HS-5 (cell line): ENCODE measurements at regions not wholly inside any gene's neighbourhood (a gene's known extent, or its start where the extent isn't known, plus 50 kb on each side); places are given as distances from the start of the nearest gene placed in this dataset.
"Not testable (repeated sequence)": the region's sequence is repeated elsewhere in the genome, so short reads cannot be mapped to it uniquely, and the experiment has no call there.

Source experiments
- DNase-seq: peaks from one replicate; pipeline ENCODE4 v3.0.0-alpha.2; 2012; ENCODE audit warnings: low read depth

DNA sequence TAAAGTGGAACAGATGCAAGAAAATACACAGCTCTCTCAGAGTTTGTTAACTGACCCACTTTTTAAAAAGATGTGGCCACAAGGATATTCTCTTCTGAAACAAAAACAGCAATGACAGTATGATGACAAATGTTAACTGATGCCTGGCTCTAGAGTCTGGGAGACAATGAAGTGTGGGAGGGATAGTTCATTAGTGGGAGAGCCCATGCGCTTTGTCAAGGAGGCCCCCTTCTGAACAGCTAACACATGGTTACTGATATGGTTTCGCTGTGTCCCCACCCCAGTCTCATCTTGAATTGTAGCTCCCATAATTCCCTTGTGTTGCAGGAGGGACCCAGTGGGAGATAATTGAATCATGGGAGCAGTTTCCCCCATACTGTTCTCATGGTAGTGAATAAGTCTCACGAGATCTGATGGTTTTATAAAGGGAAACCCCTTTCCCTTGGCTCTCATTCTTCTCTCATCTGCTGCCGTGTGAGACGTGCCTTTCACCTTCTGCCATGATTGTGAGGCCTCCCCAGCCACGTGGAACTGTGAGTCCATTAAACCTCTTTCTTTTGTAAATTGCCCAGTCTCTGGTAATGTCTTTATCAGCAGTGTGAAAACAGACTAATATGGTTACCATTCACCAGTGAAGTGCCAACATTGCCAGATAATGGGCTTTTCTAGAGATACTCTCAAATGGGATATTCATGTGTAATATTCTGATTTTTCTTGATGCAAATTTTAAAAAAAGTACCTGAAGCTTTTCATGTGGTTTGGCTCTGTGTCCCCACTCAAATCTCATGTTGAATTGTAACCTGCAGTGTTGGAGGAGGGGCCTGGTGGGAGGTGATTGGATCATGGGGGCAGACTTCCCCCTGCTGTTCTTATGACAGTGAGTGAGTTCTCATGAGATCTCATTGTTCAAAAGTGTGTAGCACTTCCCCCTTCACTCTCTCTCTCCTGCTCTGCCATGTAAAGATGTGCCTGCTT, 435.8 kb downstream of the SHISA9 start:
- DNase-seq: not testable (repeated sequence)

GRCh38 chr16:13338044-13338443, 436.6 kb downstream of the SHISA9 start:
- DNase-seq: no peak

GRCh38 chr16:13342675-13343074, 441.3 kb downstream of the SHISA9 start:
- no peak for DNase-seq

DNA sequence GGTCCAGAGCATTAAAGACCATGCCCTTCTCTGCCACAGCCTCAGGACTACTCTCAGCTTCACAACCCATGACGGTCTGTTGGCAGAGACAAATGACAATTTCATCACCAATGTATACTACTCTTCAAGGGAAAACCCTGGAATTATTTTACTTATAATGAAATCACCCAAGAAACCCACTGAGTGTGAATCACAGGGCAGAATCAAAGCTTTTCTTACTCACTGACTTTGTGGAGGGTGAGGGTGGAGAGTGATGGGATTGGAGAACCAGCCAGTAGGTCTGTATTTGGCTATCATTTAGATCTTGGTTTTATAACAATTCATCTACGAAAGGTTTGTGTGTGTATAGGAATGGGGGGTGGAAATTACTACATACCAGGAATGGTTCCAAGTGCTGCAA, 442.6 kb downstream of the SHISA9 start:
- no peak for DNase-seq

GRCh38 chr16:13348416-13348815, 447.0 kb downstream of the SHISA9 start:
- no peak for DNase-seq

GRCh38 chr16:13350000-13350399, 448.6 kb downstream of the SHISA9 start:
- DNase-seq: no peak

DNA sequence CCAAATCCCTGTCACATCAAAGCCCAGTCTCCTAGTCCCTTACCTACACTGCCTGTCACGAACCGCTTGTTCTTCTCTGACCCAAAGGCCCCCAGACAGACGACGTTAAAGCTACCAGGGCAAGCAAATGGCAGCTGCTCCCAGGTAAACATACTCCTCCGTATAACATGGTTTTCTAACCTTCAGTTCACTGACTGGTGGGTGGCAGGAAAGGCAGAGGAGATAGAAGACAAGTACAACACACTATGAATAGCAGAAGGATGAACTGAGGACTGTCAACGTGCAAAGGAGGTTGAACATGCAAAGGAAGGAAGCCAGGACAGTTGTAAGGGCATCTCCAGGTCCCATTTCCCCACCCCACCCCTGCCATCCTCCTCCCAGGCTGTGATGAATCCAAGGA, 449.8 kb downstream of the SHISA9 start:
- no peak for DNase-seq

GRCh38 chr16:13351601-13352217, 450.3 kb downstream of the SHISA9 start:
- DNase-seq: no peak

GRCh38 chr16:13352796-13353195, 451.4 kb downstream of the SHISA9 start:
- DNase-seq: not testable (repeated sequence)

DNA sequence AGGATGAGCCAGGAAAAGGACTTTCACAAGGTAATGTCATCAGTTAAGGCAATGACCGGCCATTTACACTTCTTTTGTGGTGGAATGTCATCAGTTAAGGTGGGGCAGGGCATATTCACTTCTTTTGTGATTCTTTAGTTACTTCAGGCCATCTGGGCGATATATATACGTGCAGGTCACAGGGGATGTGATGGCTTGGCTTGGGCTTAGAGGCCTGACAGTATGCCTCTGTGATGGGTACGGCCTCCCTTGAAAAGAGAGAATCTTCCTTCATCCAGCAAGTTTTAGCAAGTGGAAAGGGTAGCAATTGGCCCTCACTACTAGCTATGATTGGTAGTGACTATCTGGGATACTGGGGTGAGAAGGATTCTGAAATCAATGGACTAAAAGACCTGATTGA, 456.4 kb downstream of the SHISA9 start:
- not testable (repeated sequence) for DNase-seq

- DNase-seq: no peak
Measured at GRCh38 chr16:13359835-13360234, 458.4 kb downstream of the SHISA9 start.

GRCh38 chr16:13372421-13372820, 471.0 kb downstream of the SHISA9 start:
- DNase-seq: no peak

DNA sequence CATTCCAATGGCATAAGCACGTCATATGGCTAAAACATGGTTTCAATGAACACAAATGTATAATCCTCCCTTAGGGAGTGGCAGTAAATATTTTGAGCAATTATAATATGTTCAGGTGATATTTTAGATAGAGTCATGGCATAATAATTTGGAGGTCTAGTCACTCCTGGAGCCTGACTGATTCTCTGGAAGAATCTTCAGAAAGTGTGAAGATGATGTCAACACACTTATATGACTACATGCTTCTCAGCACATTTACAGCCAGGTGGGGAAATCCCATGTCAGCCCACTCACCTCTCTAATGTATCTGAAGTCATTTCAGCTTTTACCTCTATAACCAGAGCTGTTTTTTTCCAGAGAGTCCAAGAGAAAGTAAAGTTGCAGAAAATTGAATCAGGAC, 474.8 kb downstream of the SHISA9 start:
- DNase-seq: no peak

- no peak for DNase-seq
Measured at GRCh38 chr16:13377143-13377542, 475.7 kb downstream of the SHISA9 start.

GRCh38 chr16:13378151-13378550, 476.8 kb downstream of the SHISA9 start:
- DNase-seq: no peak

GRCh38 chr16:13379266-13379665, 477.9 kb downstream of the SHISA9 start:
- no peak for DNase-seq

- not testable (repeated sequence) for DNase-seq
Measured at GRCh38 chr16:13385156-13386040, 484.0 kb downstream of the SHISA9 start.

GRCh38 chr16:13390093-13390985, 488.9 kb downstream of the SHISA9 start:
- no peak for DNase-seq

DNA sequence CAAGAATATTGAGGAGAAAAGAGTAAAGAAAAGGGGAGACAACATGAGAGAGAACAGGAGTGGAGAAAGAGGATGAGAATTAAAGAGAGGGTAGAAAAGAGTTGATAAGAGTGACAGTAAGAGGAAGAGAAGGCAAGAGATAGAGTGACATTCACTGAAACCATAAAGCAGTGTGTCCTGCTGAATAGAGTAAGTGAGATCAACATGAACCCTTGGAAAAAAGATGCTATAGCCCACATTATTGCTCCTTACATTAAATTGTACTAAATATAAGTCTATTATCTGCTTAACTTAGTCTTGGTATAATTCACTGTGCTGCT, 489.5 kb downstream of the SHISA9 start:
- no peak for DNase-seq

DNA sequence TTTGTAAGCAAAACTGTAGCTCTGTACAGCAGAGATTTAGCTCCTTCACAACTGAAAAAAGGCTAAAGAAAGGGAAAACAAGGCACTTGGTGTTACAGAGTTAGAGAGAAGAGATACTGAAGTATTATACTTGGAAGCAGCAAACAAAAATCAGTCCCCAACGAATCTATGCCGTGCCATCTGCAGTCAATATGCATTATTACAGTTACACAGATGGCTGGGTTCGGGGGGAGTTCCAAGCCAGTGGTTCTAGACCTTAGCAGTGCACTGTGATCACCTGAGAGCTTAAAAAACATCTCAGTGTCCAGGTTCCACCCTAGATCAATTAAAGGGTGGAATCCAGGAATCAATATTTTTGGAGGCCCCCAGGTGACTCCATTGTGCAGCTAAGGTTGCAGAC, 489.9 kb downstream of the SHISA9 start:
- no peak for DNase-seq

DNA sequence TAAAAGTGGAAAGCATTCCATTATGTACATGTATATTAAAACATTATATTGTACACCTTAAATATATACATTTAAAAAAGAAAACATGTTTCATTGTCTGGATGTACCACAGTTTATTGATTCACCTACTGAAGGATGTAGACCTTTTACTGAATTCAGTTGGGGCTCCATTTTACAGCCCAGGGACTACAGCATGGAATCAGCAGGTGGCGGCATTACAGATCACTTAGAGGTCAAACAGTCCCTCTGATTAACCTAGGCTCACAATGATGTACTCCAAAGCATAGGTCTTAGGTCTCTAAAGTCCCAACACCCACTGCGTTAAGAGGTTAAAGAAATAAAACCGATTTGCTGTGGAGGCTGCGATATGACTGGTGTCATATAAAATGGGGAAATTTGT, 490.9 kb downstream of the SHISA9 start:
- DNase-seq: no peak

DNA sequence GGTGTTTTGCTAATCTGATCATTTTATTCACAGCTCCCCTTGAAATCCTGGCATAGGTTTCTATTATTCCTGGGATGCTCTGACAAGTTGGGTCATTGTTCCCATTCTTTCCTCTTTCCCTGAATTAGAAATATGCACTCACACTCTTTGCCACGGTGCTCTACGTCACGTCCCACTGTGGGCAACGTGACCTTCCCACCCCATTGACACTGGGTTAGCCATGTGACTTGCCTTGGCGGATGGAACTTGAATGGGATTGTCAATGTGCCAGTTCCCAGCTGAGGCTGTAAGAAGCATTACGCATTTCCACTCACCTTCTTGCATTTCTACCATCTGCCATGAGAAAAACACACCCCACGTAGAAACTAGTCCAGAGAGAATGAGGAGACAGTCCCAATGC, 492.4 kb downstream of the SHISA9 start:
- DNase-seq: no peak
